ENCODE measurements at regions not wholly inside any gene's neighbourhood (a gene's known extent, or its start where the extent isn't known, plus 50 kb on each side); places are given as distances from the start of the nearest gene placed in this dataset.

- ATAC-seq, result no peak
- POLR2A ChIA-PET, result no interaction called here
- H3K4me3 Mint-ChIP-seq, result no peak overlapping the region
Observed at GRCh38 chr17:12423337-12423736, 242.4 kb upstream of the MYOCD start.

GRCh38 chr17:12429116-12429515 is 236.6 kb upstream of the MYOCD start:
- Mint-ChIP-seq H3K9me3 (ENCODE audit: insufficient read depth) (peaks cover 22% of the 10 kb centered on the region), H3K27me3 (ENCODE audit: low read depth) (no peaks in the 10 kb centered on the region), H3K4me3 (no peak overlapping the region), H3K4me1 (ENCODE audit: low read depth) (no peaks in the 10 kb centered on the region), H3K36me3 (ENCODE audit: low read depth) (no peaks in the 10 kb centered on the region), H3K27ac (no peak overlapping the region)
- ChIA-PET CTCF (no interaction called here), POLR2A (no interaction called here)
- no peak for DNase-seq
- ATAC-seq, result no peak

More at GRCh38 chr17:12423337-12423736, 242.4 kb upstream of the MYOCD start:
- CTCF ChIA-PET, result no interaction called here
- H3K27ac Mint-ChIP-seq, result no peak overlapping the region
- H3K4me1 Mint-ChIP-seq (ENCODE audit: low read depth), result no peaks in the 10 kb centered on the region
- no peaks in the 10 kb centered on the region for H3K27me3 Mint-ChIP-seq (ENCODE audit: low read depth)
- H3K36me3 Mint-ChIP-seq (ENCODE audit: low read depth), result no peaks in the 10 kb centered on the region
- no peak for DNase-seq
- H3K9me3 Mint-ChIP-seq (ENCODE audit: insufficient read depth), result peaks cover 26% of the 10 kb centered on the region

- H3K27me3 Mint-ChIP-seq (ENCODE audit: low read depth), result no peaks in the 10 kb centered on the region
- no peak for ATAC-seq
- ChIA-PET CTCF (no interaction called here), POLR2A (no interaction called here)
- H3K4me1 Mint-ChIP-seq (ENCODE audit: low read depth), result no peaks in the 10 kb centered on the region
- no peak for DNase-seq
- no peak overlapping the region for H3K4me3 Mint-ChIP-seq
- H3K36me3 Mint-ChIP-seq (ENCODE audit: low read depth), result no peaks in the 10 kb centered on the region
- H3K27ac Mint-ChIP-seq, result no peak overlapping the region
- peaks cover 13% of the 10 kb centered on the region for H3K9me3 Mint-ChIP-seq (ENCODE audit: insufficient read depth)
Observed at GRCh38 chr17:12431188-12431587, 234.5 kb upstream of the MYOCD start.

- no peak overlapping the region for H3K4me3 Mint-ChIP-seq
- ATAC-seq (no peak), DNase-seq (no peak)
- no peaks in the 10 kb centered on the region for H3K36me3 Mint-ChIP-seq (ENCODE audit: low read depth)
- peaks cover 11% of the 10 kb centered on the region for H3K9me3 Mint-ChIP-seq (ENCODE audit: insufficient read depth)
- ChIA-PET CTCF (no interaction called here), POLR2A (no interaction called here)
- no peak overlapping the region for H3K27ac Mint-ChIP-seq
- no peaks in the 10 kb centered on the region for H3K4me1 Mint-ChIP-seq (ENCODE audit: low read depth)
- H3K27me3 Mint-ChIP-seq (ENCODE audit: low read depth), result no peaks in the 10 kb centered on the region
Observed at GRCh38 chr17:12438212-12438611, 227.5 kb upstream of the MYOCD start.

GRCh38 chr17:12438813-12439586 is 226.7 kb upstream of the MYOCD start:
- no peak for ATAC-seq
- no peak overlapping the region for H3K4me3 Mint-ChIP-seq
- H3K27ac Mint-ChIP-seq, result no peak overlapping the region
- POLR2A ChIA-PET, result no interaction called here
- H3K9me3 Mint-ChIP-seq (ENCODE audit: insufficient read depth), result peaks cover 8% of the 10 kb centered on the region
- CTCF ChIA-PET, result no interaction called here
- H3K4me1 Mint-ChIP-seq (ENCODE audit: low read depth), result no peaks in the 10 kb centered on the region
- no peak for DNase-seq
- H3K27me3 Mint-ChIP-seq (ENCODE audit: low read depth), result no peaks in the 10 kb centered on the region
- no peaks in the 10 kb centered on the region for H3K36me3 Mint-ChIP-seq (ENCODE audit: low read depth)

- no peaks in the 10 kb centered on the region for H3K27me3 Mint-ChIP-seq (ENCODE audit: low read depth)
- DNase-seq, result no peak
- H3K4me1 Mint-ChIP-seq (ENCODE audit: low read depth), result no peaks in the 10 kb centered on the region
- ChIA-PET CTCF (no interaction called here), POLR2A (no interaction called here)
- no peak overlapping the region for H3K4me3 Mint-ChIP-seq
- H3K9me3 Mint-ChIP-seq (ENCODE audit: insufficient read depth), result peaks cover 11% of the 10 kb centered on the region
- no peak overlapping the region for H3K27ac Mint-ChIP-seq
- H3K36me3 Mint-ChIP-seq (ENCODE audit: low read depth), result no peaks in the 10 kb centered on the region
- ATAC-seq, result no peak
Observed at GRCh38 chr17:12445331-12445730, 220.4 kb upstream of the MYOCD start.

- no peak for ATAC-seq
- CTCF ChIA-PET, result no interaction called here
- no peak overlapping the region for H3K27ac Mint-ChIP-seq
- no peaks in the 10 kb centered on the region for H3K36me3 Mint-ChIP-seq (ENCODE audit: low read depth)
- H3K9me3 Mint-ChIP-seq (ENCODE audit: insufficient read depth), result peaks cover 3% of the 10 kb centered on the region
- H3K4me3 Mint-ChIP-seq, result no peak overlapping the region
- DNase-seq, result no peak
- POLR2A ChIA-PET, result no interaction called here
- H3K27me3 Mint-ChIP-seq (ENCODE audit: low read depth), result no peaks in the 10 kb centered on the region
- H3K4me1 Mint-ChIP-seq (ENCODE audit: low read depth), result no peaks in the 10 kb centered on the region
Observed at GRCh38 chr17:12457493-12457892, 208.2 kb upstream of the MYOCD start.

- ATAC-seq (no peak), DNase-seq (no peak)
- no peaks in the 10 kb centered on the region for H3K4me1 Mint-ChIP-seq (ENCODE audit: low read depth)
- ChIA-PET POLR2A (no interaction called here), CTCF (no interaction called here)
- H3K27ac Mint-ChIP-seq, result no peak overlapping the region
- H3K9me3 Mint-ChIP-seq (ENCODE audit: insufficient read depth), result peaks cover 3% of the 10 kb centered on the region
- no peak overlapping the region for H3K4me3 Mint-ChIP-seq
- H3K36me3 Mint-ChIP-seq (ENCODE audit: low read depth), result no peaks in the 10 kb centered on the region
- no peaks in the 10 kb centered on the region for H3K27me3 Mint-ChIP-seq (ENCODE audit: low read depth)
Observed at GRCh38 chr17:12459736-12460135, 206.0 kb upstream of the MYOCD start.

- Mint-ChIP-seq H3K4me1 (ENCODE audit: low read depth) (no peaks in the 10 kb centered on the region), H3K27me3 (ENCODE audit: low read depth) (no peaks in the 10 kb centered on the region), H3K4me3 (no peak overlapping the region), H3K9me3 (ENCODE audit: insufficient read depth) (peaks cover 3% of the 10 kb centered on the region), H3K27ac (no peak overlapping the region), H3K36me3 (ENCODE audit: low read depth) (no peaks in the 10 kb centered on the region)
- POLR2A ChIA-PET, result no interaction called here
- CTCF ChIA-PET, result no interaction called here
- DNase-seq (no peak), ATAC-seq (no peak)
Observed at GRCh38 chr17:12463102-12463501, 202.6 kb upstream of the MYOCD start.

- POLR2A ChIA-PET, result no interaction called here
Observed at GRCh38 chr17:12472252-12473173, 193.2 kb upstream of the MYOCD start.

GRCh38 chr17:12478311-12478710 is 187.4 kb upstream of the MYOCD start:
- ATAC-seq (no peak), DNase-seq (no peak)
- POLR2A ChIA-PET, result no interaction called here
- Mint-ChIP-seq H3K36me3 (ENCODE audit: low read depth) (no peaks in the 10 kb centered on the region), H3K4me1 (ENCODE audit: low read depth) (no peaks in the 10 kb centered on the region), H3K27me3 (ENCODE audit: low read depth) (no peaks in the 10 kb centered on the region), H3K27ac (no peak overlapping the region), H3K9me3 (ENCODE audit: insufficient read depth) (peaks cover 6% of the 10 kb centered on the region), H3K4me3 (no peak overlapping the region)
- CTCF ChIA-PET, result no interaction called here

More at GRCh38 chr17:12472252-12473173, 193.2 kb upstream of the MYOCD start:
- Mint-ChIP-seq H3K4me3 (no peak overlapping the region), H3K4me1 (ENCODE audit: low read depth) (no peaks in the 10 kb centered on the region), H3K36me3 (ENCODE audit: low read depth) (no peaks in the 10 kb centered on the region), H3K27ac (no peak overlapping the region), H3K27me3 (ENCODE audit: low read depth) (no peaks in the 10 kb centered on the region), H3K9me3 (ENCODE audit: insufficient read depth) (peaks cover 6% of the 10 kb centered on the region)
- DNase-seq, result no peak
- CTCF ChIA-PET, result no interaction called here
- ATAC-seq, result no peak

- ATAC-seq (no peak), DNase-seq (no peak)
- H3K4me3 Mint-ChIP-seq, result no peak overlapping the region
- H3K27me3 Mint-ChIP-seq (ENCODE audit: low read depth), result no peaks in the 10 kb centered on the region
- H3K27ac Mint-ChIP-seq, result no peak overlapping the region
- CTCF ChIA-PET, result no interaction called here
- H3K9me3 Mint-ChIP-seq (ENCODE audit: insufficient read depth), result no peaks in the 10 kb centered on the region
- no peaks in the 10 kb centered on the region for H3K36me3 Mint-ChIP-seq (ENCODE audit: low read depth)
- H3K4me1 Mint-ChIP-seq (ENCODE audit: low read depth), result no peaks in the 10 kb centered on the region
- POLR2A ChIA-PET, result no interaction called here
Observed at GRCh38 chr17:12485361-12485906, 180.3 kb upstream of the MYOCD start.

All from activated CD8-positive, alpha-beta T cell treated with anti-CD3 and anti-CD28 coated beads, Interleukin-2, amount 10 ng/mL, durations not matched to agents 7 days and 5 days (primary cell).